SJCRH30 (cell line): ENCODE measurements at regions not wholly inside any gene's neighbourhood (a gene's known extent, or its start where the extent isn't known, plus 50 kb on each side); places are given as distances from the start of the nearest gene placed in this dataset.

ENCODE experiments used
- DNase-seq, 2 experiments: peaks; one replicate each; pipeline ENCODE4 v3.0.0-alpha.2; 2015 to 2020
- H3K27ac ChIP-seq: fragments of 250-450 bp; sonication (Bioruptor Pico); 2 replicates; pipeline ENCODE4 v1.5.1; 2020; ENCODE audit warnings: mild to moderate bottlenecking, moderate library complexity
- H3K27me3 ChIP-seq: fragments of 250-450 bp; sonication (Bioruptor Pico); 2 replicates; pipeline ENCODE4 v1.5.1; 2020; ENCODE audit warnings: mild to moderate bottlenecking, moderate library complexity
- H3K36me3 ChIP-seq: fragments of 250-450 bp; sonication (Bioruptor Pico); 2 replicates; pipeline ENCODE4 v1.5.1; 2020; ENCODE audit warnings: mild to moderate bottlenecking, moderate library complexity
- H3K4me1 ChIP-seq: fragments of 250-450 bp; sonication (Bioruptor Pico); 2 replicates; pipeline ENCODE4 v1.5.1; 2020; ENCODE audit warnings: mild to moderate bottlenecking, moderate library complexity
- H3K4me3 ChIP-seq: fragments of 250-450 bp; sonication (Bioruptor Pico); 2 replicates; pipeline ENCODE4 v1.5.1; 2020; ENCODE audit warnings: mild to moderate bottlenecking, moderate library complexity
- H3K9me3 ChIP-seq: fragments of 250-450 bp; sonication (Bioruptor Pico); replicated peaks from 2 replicates; pipeline ENCODE4 v1.5.1; 2020; ENCODE audit warnings: mild to moderate bottlenecking, moderate library complexity

DNA sequence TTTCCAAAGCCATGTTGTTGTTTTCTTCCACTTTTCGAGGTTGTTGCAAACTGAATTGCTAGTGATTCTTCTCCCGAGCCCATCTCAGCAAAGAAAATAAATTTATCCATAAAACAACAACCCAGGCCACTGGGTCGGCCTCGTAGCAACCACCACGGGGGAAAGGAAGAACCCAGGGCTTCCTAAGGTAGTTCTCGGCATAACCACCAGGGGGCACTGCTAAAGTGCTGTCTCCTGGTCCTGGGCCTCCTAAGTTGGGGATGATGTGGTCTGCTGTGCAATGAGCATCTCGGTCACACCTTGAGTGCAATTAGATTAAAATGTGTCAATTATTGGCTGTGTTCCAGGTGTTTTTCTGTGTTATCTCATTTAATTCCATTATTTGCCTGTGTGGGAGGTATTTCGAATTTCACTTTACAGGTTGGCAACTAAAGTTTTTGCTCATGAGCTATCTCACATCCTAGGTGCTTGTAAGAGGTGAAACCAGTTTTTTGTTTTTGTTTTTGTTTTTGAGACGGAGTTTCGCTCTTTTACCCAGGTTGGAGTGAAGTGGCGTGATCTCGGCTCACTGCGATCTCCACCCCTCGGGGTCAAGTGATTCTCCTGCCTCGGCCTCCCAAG lies 102.8 kb upstream of the DAP start:
- Histone ChIP-seq H3K4me1 (no peaks in the 10 kb centered on the region), H3K36me3 (no peaks in the 10 kb centered on the region), H3K27ac (no peak overlapping the region), H3K4me3 (no peak overlapping the region), H3K27me3 (no peaks in the 10 kb centered on the region), H3K9me3 (no peaks in the 10 kb centered on the region)
- peak; percentile 29 to 68 for DNase-seq

DNA sequence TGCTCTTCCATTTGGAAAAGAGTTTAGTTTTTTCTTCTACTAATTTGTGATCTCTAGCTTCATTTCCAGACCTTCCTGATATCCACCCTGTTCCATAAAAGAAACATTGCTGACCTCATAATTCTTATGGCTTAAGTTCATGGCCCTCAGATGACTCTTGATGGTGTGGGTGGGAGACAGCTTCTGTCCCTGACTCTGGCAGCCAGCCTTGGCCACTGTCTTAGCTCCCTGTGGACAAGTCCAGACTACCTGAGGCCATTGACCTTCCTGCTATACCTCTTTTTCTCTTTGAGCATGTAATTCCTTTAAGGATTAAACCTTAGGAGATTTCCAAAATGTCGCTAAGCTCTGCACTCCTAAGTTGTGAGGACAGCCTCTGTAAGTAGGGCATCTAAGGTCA lies 101.1 kb upstream of the DAP start:
- Histone ChIP-seq H3K36me3 (no peaks in the 10 kb centered on the region), H3K4me1 (no peaks in the 10 kb centered on the region), H3K27me3 (no peaks in the 10 kb centered on the region), H3K9me3 (no peaks in the 10 kb centered on the region), H3K4me3 (no peak overlapping the region), H3K27ac (no peak overlapping the region)
- DNase-seq: no peak

DNA sequence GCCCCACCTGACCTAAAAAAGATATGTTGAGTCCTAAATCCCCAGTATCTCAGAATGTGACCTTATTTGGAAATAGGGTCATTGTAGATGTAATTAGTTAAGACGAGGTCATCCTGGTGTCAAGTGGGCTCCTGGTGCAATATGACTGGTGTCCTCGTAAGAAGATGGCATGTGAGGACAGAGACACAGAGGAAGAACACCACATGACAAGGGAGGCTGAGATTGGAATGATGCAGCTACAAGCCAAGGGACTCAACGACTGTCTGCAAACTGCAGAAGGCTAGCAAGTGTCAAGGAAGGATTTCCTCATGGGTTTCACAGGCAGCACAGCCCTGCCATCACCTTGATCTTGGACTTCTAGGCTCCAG lies 100.4 kb upstream of the DAP start:
- H3K4me3 ChIP-seq: no peak overlapping the region
- no peak overlapping the region for H3K27ac ChIP-seq
- no peaks in the 10 kb centered on the region for H3K4me1 ChIP-seq
- no peaks in the 10 kb centered on the region for H3K9me3 ChIP-seq
- H3K27me3 ChIP-seq: no peaks in the 10 kb centered on the region
- no peaks in the 10 kb centered on the region for H3K36me3 ChIP-seq
- DNase-seq: no peak

DNA sequence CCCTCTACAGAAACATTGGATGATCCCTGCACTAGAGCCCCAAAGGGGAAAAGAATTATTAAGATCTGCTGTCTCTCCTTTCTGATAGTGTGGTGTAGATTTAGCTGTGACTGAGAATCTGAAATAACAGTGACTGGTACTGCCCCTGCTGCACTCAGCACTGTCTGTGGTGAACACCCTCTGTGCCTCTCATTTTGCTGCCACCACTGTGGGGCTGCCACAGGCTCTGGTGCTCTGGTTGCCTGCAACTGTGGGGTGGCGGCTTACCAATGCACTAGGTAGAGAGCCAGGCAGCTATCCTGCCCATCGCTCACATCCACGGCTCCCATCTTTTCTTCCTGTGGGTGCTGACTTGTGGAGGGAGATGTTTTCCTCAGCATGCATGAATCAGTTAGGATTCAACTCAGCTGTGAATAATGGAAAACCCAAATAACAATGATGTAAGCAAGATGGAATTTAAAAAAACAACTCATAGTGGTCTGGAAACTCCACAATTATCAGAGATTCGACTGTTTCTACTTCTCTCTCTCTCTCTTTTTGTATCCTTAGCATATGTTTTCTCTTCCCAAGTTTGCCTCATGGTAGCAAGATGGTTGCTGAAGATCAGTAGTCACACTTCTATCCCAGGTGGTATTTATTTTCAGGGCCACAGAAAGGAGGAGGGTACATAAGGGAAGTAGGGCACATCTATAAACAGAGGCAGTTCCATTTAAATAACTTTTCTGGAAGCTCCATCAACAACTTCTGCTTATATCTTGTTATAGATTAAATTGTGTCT lies 99.8 kb upstream of the DAP start:
- no peak overlapping the region for H3K27ac ChIP-seq
- H3K4me3 ChIP-seq: no peak overlapping the region
- H3K4me1 ChIP-seq: no peaks in the 10 kb centered on the region
- no peaks in the 10 kb centered on the region for H3K27me3 ChIP-seq
- H3K36me3 ChIP-seq: no peaks in the 10 kb centered on the region
- H3K9me3 ChIP-seq: no peaks in the 10 kb centered on the region
- no peak for DNase-seq

- Histone ChIP-seq H3K27me3 (no peaks in the 10 kb centered on the region), H3K36me3 (no peaks in the 10 kb centered on the region), H3K9me3 (no peaks in the 10 kb centered on the region), H3K4me3 (no peak overlapping the region), H3K4me1 (no peaks in the 10 kb centered on the region), H3K27ac (no peak overlapping the region)
- DNase-seq: no peak
Measured at GRCh38 chr5:10860196-10860543, 99.1 kb upstream of the DAP start.

DNA sequence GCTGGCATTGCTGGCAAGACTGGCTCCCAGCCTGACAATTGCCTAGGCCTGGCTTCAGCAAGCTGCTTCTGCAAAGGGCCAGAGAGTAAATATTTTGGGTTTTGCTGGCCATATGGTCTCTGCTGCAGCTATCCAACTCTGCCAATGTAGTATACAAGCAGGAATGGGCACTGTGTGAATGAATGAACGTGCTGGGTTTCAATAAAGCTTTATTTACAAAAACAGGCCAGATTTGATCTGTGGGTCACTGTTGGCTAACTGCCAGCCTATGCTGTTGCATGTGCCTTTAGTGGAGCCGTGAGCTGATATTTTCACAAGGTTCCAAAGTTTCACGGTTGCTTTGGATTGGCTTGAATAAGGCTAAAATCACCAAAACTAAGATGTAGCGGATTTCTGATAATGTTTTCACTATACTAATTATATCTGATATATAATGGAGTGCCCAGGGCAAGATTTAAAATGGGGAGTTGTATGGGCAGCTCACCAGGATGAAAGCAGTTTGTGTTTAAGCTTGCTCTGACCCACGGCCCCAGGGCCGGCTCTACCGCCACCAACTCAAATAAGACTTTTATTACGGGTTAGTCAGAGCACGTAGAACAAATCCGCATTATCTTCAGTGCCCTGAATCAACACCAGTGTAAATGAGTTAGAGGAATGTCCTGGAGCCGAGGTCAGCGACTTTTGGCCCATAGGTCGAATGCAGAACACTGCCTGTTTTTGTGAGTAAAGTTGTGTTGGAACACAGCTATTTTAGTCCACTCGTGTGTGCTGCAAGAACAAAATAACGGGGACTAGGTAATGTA lies 98.6 kb upstream of the DAP start:
- Histone ChIP-seq H3K36me3 (no peaks in the 10 kb centered on the region), H3K4me3 (no peak overlapping the region), H3K27me3 (no peaks in the 10 kb centered on the region), H3K9me3 (no peaks in the 10 kb centered on the region), H3K27ac (no peak overlapping the region), H3K4me1 (no peaks in the 10 kb centered on the region)
- DNase-seq: no peak

- Histone ChIP-seq H3K4me1 (no peaks in the 10 kb centered on the region), H3K27me3 (no peaks in the 10 kb centered on the region), H3K36me3 (no peaks in the 10 kb centered on the region), H3K27ac (no peak overlapping the region), H3K4me3 (no peak overlapping the region), H3K9me3 (no peaks in the 10 kb centered on the region)
- DNase-seq: no peak
Measured at GRCh38 chr5:10858945-10859344, 97.9 kb upstream of the DAP start.

DNA sequence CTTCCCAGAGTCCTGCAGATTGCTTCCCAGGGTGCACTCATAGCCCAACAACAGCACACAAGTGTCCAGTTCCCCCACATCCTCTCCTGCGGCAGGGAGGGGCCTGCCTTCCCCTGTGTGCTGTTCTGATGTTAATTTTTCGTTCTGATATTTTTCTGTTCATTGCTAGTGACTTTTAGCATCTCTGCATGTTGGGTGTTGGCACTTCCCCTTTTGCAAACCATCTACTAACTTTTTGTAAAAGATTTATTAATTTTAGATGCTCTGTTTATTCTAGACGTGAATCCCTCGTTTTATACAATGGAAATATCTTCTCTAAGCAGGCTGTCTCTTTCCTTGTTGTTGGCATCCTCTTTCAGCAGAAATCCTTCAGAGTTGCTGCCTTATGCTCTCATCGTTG lies 97.3 kb upstream of the DAP start:
- no peak for DNase-seq
- no peaks in the 10 kb centered on the region for H3K4me1 ChIP-seq
- no peak overlapping the region for H3K4me3 ChIP-seq
- H3K9me3 ChIP-seq: no peaks in the 10 kb centered on the region
- H3K36me3 ChIP-seq: no peaks in the 10 kb centered on the region
- H3K27me3 ChIP-seq: no peaks in the 10 kb centered on the region
- H3K27ac ChIP-seq: no peak overlapping the region

GRCh38 chr5:10857338-10857733 lies 96.3 kb upstream of the DAP start:
- Histone ChIP-seq H3K27me3 (no peaks in the 10 kb centered on the region), H3K4me3 (no peak overlapping the region)

DNA sequence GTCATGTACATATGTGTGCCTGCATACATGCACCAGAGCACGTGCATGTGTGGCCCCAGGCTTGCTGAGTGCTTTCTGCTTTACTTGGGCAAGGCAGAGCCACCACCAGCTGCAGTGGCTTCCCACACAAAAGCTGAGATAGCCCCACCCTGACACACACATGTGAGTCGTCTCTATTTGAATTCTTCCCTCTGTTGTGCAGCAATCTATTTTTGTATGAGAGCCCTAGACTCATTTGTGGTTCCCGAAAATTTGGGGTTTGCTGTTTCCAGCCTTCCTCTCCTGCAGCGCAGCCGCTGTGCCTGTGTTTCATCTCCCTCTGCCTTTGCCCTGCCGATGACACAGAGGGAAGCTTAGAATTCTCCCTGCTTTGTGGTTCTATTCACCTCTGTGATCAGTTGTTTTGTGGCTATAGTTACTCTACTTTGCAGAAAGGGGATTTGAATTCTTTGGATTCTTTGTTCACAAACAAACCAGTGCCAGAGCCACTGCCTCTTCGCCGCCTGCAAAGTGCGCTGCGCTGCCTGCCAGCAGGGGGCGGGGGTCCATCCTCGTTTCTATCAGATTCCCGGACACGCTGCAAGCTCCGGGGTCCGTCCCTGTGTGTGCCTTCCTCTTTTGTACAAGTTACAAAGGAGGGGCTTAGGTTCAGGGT lies 95.8 kb upstream of the DAP start:
- no peaks in the 10 kb centered on the region for H3K9me3 ChIP-seq
- H3K4me1 ChIP-seq: no peaks in the 10 kb centered on the region
- no peaks in the 10 kb centered on the region for H3K27me3 ChIP-seq
- H3K4me3 ChIP-seq: no peak overlapping the region
- DNase-seq: peak; percentile 29 to 31
- H3K36me3 ChIP-seq: no peaks in the 10 kb centered on the region
- H3K27ac ChIP-seq: no peak overlapping the region

More at GRCh38 chr5:10857338-10857733, 96.3 kb upstream of the DAP start:
- DNase-seq: no peak
- H3K27ac ChIP-seq: no peak overlapping the region
- H3K36me3 ChIP-seq: no peaks in the 10 kb centered on the region
- H3K4me1 ChIP-seq: no peaks in the 10 kb centered on the region
- H3K9me3 ChIP-seq: no peaks in the 10 kb centered on the region

DNA sequence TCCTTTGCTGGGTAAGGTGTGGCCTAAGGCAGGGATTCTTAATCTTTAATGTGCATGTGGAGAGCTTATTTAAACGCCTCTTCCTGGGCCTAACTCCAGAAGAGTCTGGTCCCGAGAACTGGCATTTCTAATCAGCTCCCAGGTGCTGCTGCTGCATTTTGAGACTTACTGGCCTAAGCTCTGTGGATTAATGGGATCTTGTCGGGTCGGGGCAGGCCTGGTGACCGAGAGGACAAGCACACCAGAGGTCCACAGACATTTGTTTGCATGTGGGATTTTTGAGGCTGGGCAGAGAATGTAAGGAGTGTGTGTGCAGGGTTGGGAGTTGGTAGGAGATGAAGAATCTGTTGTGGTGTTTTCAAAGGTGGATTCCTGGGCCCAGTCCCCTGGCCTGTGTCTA lies 95.0 kb upstream of the DAP start:
- Histone ChIP-seq H3K9me3 (no peaks in the 10 kb centered on the region), H3K27me3 (no peaks in the 10 kb centered on the region), H3K4me3 (no peak overlapping the region), H3K27ac (no peak overlapping the region), H3K4me1 (no peaks in the 10 kb centered on the region), H3K36me3 (no peaks in the 10 kb centered on the region)
- no peak for DNase-seq

- DNase-seq: no peak
- no peak overlapping the region for H3K4me3 ChIP-seq
- H3K27ac ChIP-seq: no peak overlapping the region
- no peaks in the 10 kb centered on the region for H3K27me3 ChIP-seq
- H3K4me1 ChIP-seq: no peaks in the 10 kb centered on the region
- H3K36me3 ChIP-seq: no peaks in the 10 kb centered on the region
- no peaks in the 10 kb centered on the region for H3K9me3 ChIP-seq
Measured at GRCh38 chr5:10854506-10855277, 93.7 kb upstream of the DAP start.

DNA sequence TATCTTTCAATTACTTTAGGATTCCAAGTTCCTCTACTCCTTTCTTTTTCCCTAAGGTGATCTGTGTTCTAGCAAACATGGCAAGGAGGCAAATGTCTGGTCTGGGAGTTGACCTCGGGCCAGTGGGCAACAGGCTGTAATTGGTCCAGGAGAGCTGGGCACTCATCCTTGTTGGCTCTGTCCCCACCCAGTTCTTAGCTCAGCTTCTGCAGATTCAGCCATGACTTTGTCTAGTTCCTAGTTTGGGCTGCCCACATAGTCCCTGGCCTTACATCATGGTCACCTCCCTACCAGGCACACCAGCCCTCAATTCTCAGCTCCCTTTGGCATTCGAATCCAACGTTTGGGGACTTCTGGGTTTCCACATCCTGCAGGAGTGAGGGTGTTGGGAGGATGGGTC lies 92.1 kb upstream of the DAP start:
- H3K27me3 ChIP-seq: no peaks in the 10 kb centered on the region
- H3K9me3 ChIP-seq: no peaks in the 10 kb centered on the region
- no peaks in the 10 kb centered on the region for H3K36me3 ChIP-seq
- no peak overlapping the region for H3K4me3 ChIP-seq
- no peaks in the 10 kb centered on the region for H3K4me1 ChIP-seq
- DNase-seq: no peak
- no peak overlapping the region for H3K27ac ChIP-seq

DNA sequence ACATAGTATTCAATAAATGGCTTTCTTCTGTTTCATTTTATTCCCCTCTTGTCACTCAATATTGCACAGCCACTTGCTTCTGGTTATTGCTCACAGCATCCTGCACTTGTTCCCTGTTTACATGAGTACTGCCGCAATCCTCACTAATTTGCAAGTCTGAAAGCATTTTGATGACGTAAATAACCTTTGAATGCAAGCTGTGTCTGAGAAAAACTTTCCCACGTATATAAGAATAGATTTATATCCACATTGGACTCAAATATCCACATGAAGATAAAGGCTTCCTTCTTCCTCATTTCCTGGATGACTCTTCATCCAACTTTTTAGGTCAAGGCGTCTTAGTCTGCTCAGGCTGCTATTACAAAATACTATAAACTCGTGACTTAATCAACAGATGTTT lies 88.2 kb upstream of the DAP start:
- H3K27ac ChIP-seq: no peak overlapping the region
- H3K9me3 ChIP-seq: no peaks in the 10 kb centered on the region
- H3K36me3 ChIP-seq: no peaks in the 10 kb centered on the region
- no peak for DNase-seq
- H3K4me3 ChIP-seq: no peak overlapping the region
- no peaks in the 10 kb centered on the region for H3K27me3 ChIP-seq
- H3K4me1 ChIP-seq: no peaks in the 10 kb centered on the region
